ENCODE measurements at regions not wholly inside any gene's neighbourhood (a gene's known extent, or its start where the extent isn't known, plus 50 kb on each side); places are given as distances from the start of the nearest gene placed in this dataset.

DNA sequence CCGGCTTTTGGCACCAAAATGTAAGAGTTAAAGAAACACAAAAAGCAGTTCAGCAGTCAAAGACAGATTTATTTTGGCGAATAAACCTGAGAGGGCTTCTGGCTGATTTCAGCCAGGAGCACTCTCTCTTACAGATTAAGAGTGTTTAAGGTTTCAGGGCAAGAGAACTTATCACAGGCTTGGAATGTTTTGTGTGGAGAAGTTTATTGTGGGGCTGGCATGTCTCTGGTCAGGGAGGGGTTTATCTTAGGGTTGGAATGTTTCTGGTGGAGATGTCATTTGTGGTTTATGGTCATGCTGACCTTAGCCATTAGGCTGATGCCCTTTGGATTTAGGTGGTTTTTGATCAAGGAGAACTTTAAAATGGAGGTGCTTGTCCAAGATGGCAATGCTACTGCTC, 622.3 kb upstream of the PTPRD start:
- H3K4me3 ChIP-seq (ENCODE audit: low read depth, low read length, poor library complexity, severe bottlenecking) = no peak overlapping the region
- H3K27me3 ChIP-seq (replicated peaks; ENCODE audit: insufficient read depth, low read depth, low read length, poor library complexity) = no peaks in the 10 kb centered on the region
- TF ChIP-seq EZH2 (IDR thresholded peaks at IDR 0.05; ENCODE audit: borderline replicate concordance, low read depth, low read length, poor library complexity, severe bottlenecking) = no peak
- TF ChIP-seq, protein P1, sequence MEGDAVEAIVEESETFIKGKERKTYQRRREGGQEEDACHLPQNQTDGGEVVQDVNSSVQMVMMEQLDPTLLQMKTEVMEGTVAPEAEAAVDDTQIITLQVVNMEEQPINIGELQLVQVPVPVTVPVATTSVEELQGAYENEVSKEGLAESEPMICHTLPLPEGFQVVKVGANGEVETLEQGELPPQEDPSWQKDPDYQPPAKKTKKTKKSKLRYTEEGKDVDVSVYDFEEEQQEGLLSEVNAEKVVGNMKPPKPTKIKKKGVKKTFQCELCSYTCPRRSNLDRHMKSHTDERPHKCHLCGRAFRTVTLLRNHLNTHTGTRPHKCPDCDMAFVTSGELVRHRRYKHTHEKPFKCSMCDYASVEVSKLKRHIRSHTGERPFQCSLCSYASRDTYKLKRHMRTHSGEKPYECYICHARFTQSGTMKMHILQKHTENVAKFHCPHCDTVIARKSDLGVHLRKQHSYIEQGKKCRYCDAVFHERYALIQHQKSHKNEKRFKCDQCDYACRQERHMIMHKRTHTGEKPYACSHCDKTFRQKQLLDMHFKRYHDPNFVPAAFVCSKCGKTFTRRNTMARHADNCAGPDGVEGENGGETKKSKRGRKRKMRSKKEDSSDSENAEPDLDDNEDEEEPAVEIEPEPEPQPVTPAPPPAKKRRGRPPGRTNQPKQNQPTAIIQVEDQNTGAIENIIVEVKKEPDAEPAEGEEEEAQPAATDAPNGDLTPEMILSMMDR (conservative IDR thresholded peaks at IDR 0.05; ENCODE audit: low read depth, low read length) = no peak
- intact Hi-C loops (cut with micrococcal nuclease; ENCODE audit: unreplicated experiment) = no loop called here
- ChIA-PET POLR2A (ENCODE audit: low non-redundant PET) (no interaction called here), CTCF (no interaction called here)
- BruUV-seq (replicated peaks) = no TSS peak
- DNase-seq (ENCODE audit: low spot score) = no peak
- H3K9me3 ChIP-seq (ENCODE audit: low read depth, low read length, poor library complexity, severe bottlenecking) = peaks cover 6% of the 10 kb centered on the region
- H3K27ac ChIP-seq (ENCODE audit: low read depth, low read length, poor library complexity, severe bottlenecking) = no peak overlapping the region
- H3K36me3 ChIP-seq (ENCODE audit: insufficient read depth, low read length, poor library complexity, severe bottlenecking) = no peaks in the 10 kb centered on the region
- H3K4me1 ChIP-seq (ENCODE audit: insufficient read depth, low read length, poor library complexity, severe bottlenecking) = no peaks in the 10 kb centered on the region

DNA sequence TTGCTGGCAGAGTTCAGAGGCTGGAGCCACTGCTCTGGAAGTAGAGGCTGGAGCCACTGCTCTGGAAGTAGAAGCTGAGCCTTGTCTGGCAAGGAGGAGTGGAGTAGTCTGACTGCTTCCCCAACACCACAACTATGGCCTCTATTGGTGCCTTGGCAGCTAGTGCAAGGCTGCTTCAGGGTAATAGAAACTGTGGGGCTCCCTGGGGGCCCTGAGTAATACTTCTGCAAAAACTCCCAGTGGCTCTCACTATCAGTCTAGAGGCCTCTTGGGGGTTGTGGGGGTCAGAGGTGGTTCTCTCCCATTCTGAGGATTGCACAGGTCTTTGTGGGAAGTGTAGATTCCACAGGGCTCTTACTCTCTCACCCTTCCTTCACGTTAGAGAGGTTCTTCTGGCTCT, 629.0 kb upstream of the PTPRD start:
- BruUV-seq (replicated peaks) = no TSS peak
- intact Hi-C loops (cut with micrococcal nuclease; ENCODE audit: unreplicated experiment) = no loop called here
- CTCF ChIA-PET = no interaction called here
- H3K4me1 ChIP-seq (ENCODE audit: insufficient read depth, low read length, poor library complexity, severe bottlenecking) = no peaks in the 10 kb centered on the region
- POLR2A ChIA-PET (ENCODE audit: low non-redundant PET) = no interaction called here
- no peak for DNase-seq (ENCODE audit: low spot score)
- H3K36me3 ChIP-seq (ENCODE audit: insufficient read depth, low read length, poor library complexity, severe bottlenecking) = no peaks in the 10 kb centered on the region
- H3K27ac ChIP-seq (ENCODE audit: low read depth, low read length, poor library complexity, severe bottlenecking) = no peak overlapping the region
- H3K4me3 ChIP-seq (ENCODE audit: low read depth, low read length, poor library complexity, severe bottlenecking) = no peak overlapping the region
- no peaks in the 10 kb centered on the region for H3K27me3 ChIP-seq (replicated peaks; ENCODE audit: insufficient read depth, low read depth, low read length, poor library complexity)
- H3K9me3 ChIP-seq (ENCODE audit: low read depth, low read length, poor library complexity, severe bottlenecking) = peaks cover 14% of the 10 kb centered on the region
- TF ChIP-seq EZH2 (IDR thresholded peaks at IDR 0.05; ENCODE audit: borderline replicate concordance, low read depth, low read length, poor library complexity, severe bottlenecking) = no peak
- TF ChIP-seq, protein P1 (conservative IDR thresholded peaks at IDR 0.05; ENCODE audit: low read depth, low read length) = no peak

DNA sequence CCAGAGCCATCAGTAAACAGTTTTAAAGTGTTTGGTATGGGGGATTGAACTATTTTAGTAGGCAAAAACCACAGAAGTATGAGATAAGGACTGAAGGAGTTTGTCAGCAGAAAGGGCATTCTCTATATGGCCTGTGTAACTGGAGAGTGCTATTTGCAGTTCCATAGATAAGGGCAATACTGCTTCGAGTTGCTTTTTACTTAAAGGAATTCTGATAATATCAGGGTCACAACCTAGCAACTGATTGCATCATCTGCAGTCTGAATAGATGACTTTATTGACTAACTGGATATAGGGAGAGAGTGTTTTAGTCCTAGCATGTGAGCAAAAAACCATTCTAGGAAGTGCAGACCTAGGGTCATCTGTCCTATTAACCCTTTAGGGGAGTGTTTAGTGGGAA, 645.2 kb upstream of the PTPRD start:
- no peaks in the 10 kb centered on the region for H3K4me1 ChIP-seq (ENCODE audit: insufficient read depth, low read length, poor library complexity, severe bottlenecking)
- H3K27ac ChIP-seq (ENCODE audit: low read depth, low read length, poor library complexity, severe bottlenecking) = no peak overlapping the region
- ChIA-PET POLR2A (ENCODE audit: low non-redundant PET) (no interaction called here), CTCF (no interaction called here)
- no peak overlapping the region for H3K4me3 ChIP-seq (ENCODE audit: low read depth, low read length, poor library complexity, severe bottlenecking)
- no peak for TF ChIP-seq EZH2 (IDR thresholded peaks at IDR 0.05; ENCODE audit: borderline replicate concordance, low read depth, low read length, poor library complexity, severe bottlenecking)
- TF ChIP-seq, protein P1 (conservative IDR thresholded peaks at IDR 0.05; ENCODE audit: low read depth, low read length) = no peak
- intact Hi-C loops (cut with micrococcal nuclease; ENCODE audit: unreplicated experiment) = no loop called here
- H3K27me3 ChIP-seq (replicated peaks; ENCODE audit: insufficient read depth, low read depth, low read length, poor library complexity) = peaks cover 4% of the 10 kb centered on the region
- H3K9me3 ChIP-seq (ENCODE audit: low read depth, low read length, poor library complexity, severe bottlenecking) = peaks cover 19% of the 10 kb centered on the region
- no peak for DNase-seq (ENCODE audit: low spot score)
- BruUV-seq (replicated peaks) = no TSS peak
- H3K36me3 ChIP-seq (ENCODE audit: insufficient read depth, low read length, poor library complexity, severe bottlenecking) = no peaks in the 10 kb centered on the region
